A204.1 (cell line): ENCODE measurements at regions not wholly inside any gene's neighbourhood (a gene's known extent, or its start where the extent isn't known, plus 50 kb on each side); places are given as distances from the start of the nearest gene placed in this dataset.
"Not testable (repeated sequence)": the region's sequence is repeated elsewhere in the genome, so short reads cannot be mapped to it uniquely, and the experiment has no call there.

Experiments used
- FAIRE-seq: peaks from 2 replicates; lab custom pipeline; 2012; peaks lifted over from hg19 to GRCh38; lab: Jason Lieb, UNC

DNA sequence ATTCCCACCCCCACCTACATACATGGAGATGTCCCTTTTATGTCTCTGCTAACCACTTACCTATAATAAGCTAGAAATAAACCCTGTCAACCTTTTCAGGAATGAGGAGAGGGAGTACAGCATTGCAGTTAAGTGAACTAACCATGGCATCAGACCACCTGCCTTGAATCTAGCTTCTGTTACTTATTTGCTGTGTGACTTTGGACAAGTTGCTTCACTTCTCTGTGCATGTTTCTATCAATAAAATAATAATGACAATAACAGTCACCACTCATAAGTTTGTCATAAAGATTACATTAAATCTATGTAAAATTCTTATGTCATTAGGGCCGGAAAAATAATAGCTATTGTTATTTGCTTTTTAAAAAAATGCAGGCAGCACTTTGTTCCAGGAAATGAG, 881.1 kb upstream of the AUTS2 start:
- FAIRE-seq: no peak

DNA sequence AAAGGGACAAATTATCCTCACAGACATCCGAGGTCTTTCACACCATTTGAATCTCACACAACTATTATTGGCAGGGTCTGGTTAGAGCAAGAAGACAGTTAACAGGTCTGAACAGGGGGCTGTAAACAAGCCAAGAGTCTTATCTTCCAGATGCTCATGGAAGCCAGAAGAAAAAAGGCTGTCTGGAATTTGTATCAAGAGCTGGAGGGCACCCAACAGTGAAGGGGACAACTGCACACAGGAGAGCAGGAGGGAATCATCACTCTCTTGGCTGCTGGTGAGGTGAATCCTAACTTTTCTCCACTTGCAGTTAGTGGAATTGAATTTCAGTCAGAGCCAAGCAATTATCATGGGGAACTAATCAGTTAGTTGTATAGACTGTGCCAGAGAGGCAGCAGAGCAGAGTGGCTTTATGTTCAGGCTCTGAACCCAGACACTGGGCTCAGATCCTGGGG, 880.2 kb upstream of the AUTS2 start:
- no peak for FAIRE-seq

DNA sequence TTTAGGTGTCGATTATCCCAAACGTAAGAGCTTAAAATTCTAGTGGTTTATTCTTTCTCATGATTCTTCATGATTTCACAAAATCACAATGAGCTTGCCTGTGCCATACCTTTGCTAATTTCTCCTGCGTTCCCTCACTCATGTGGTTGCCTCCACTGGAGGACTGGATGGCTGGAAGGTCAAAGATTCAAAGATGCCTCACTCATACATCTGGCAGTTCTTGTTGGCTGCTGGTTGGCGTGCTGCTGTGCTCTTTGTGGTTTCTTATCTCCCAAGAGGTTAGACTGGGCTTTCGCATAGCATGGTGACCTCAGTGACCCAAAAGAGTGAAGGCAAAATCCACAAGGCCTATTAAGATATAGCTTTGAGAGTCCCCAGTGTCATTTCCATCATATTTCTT, 877.6 kb upstream of the AUTS2 start:
- FAIRE-seq: no peak

DNA sequence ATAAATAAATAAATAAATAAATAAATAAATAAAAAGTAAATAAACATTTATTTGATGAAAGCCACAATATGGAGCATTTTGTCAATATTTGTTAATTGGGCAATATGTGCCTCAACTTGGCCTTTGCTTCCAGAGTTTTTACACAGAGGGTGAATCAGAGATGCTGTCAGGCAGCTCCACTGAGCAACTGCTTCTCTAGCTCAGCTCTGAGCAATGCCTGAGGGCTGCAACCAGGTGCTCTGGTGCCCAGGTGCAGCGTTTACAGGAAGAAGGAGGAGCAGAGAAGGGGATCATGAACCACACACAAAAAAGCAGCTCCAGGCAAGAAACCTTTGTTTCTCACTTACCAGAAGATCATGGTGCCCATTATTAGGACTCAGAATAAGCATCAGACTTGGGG, 876.2 kb upstream of the AUTS2 start:
- no peak for FAIRE-seq

- no peak for FAIRE-seq
Observed at GRCh38 chr7:68724965-68725364, 873.3 kb upstream of the AUTS2 start.

GRCh38 chr7:68725843-68726785, 872.2 kb upstream of the AUTS2 start:
- no peak for FAIRE-seq

- FAIRE-seq: not testable (repeated sequence)
Observed at GRCh38 chr7:68728720-68729119, 869.6 kb upstream of the AUTS2 start.

DNA sequence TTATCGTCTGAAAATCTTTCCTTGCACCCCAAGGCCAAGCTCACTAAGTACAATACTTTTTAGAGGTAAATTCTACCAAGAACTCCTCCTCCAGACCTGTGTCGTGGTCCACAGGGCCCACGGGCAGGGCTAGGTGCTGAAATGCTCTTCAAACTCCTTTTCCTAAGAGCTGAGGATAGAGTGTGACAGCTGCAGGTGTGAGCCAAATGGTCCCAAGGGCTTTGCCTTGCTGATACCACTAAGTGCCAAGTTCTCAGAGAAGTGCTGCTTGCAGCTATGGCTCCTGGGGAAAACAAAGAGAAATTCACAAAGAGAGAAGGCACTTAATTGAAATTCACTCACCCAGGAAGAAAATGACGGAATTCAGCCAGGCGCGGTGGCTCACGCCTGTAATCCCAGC, 868.9 kb upstream of the AUTS2 start:
- FAIRE-seq: no peak

DNA sequence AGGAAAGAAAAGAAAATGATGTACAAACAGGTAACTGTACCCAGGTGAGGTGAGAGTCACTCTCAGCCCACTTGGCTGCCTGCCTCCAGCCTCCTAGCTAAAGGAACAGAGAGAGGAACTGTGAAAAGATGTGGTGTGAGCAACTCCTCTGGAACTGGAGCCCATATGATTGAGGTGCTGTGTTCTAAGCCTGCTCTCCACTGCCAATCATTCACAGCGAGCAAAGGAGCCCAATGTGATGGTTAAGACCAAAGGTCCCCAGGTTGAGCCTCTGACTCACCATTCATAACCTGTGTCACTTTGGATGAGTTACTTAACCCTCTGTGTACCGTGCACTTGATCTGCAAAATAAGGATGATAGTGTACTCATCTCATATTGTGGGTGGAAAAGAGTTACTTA, 868.1 kb upstream of the AUTS2 start:
- FAIRE-seq: no peak

- FAIRE-seq: no peak
Observed at GRCh38 chr7:68730964-68731363, 867.3 kb upstream of the AUTS2 start.

DNA sequence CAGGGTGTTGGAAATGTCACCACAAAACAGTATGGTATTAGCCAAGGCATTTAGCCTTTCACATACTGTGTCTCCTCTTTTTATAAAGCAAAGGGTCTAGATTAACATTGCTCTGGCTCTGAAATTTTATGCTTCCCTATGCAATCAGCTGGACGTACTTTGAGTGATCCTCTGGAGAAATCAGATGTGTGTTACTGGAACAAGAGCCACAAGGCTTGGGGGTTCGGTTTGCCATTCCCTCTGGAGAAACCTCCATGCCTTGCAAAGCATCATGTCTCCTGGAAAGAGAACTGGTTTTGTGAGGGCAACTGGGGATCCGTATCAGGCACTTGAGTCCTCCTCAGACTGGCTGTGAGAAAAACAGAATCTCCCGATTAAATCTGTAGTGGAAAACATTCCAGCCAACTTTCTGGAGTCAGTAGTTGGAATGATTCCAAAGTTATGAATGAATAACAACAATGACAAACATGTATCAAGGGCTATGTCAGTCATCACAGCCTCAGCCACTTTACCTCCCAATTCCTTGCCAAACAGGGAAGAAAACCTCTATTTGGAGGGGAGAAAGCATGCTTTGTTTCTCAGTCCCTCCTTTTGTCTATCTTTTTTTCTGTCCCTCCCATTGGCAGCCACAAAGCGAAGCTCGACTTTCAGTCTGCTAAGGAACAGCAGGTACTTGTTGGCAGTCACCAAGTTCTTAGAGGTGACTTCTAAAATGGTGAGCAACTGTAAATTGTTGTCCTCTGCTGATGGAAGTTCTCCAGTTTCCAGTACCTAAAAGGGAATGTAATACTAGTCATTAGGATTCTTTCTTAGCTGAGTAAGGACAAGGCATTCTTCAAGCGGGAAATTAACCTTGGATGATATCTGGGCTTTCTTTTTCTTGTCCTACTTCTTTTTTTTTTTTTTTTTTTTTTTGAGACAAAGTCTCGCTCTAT, 864.8 kb upstream of the AUTS2 start:
- no peak for FAIRE-seq

GRCh38 chr7:68734431-68734830, 863.8 kb upstream of the AUTS2 start:
- no peak for FAIRE-seq

GRCh38 chr7:68739306-68739705, 859.0 kb upstream of the AUTS2 start:
- no peak for FAIRE-seq

- FAIRE-seq: no peak
Observed at GRCh38 chr7:68744036-68744435, 854.2 kb upstream of the AUTS2 start.

DNA sequence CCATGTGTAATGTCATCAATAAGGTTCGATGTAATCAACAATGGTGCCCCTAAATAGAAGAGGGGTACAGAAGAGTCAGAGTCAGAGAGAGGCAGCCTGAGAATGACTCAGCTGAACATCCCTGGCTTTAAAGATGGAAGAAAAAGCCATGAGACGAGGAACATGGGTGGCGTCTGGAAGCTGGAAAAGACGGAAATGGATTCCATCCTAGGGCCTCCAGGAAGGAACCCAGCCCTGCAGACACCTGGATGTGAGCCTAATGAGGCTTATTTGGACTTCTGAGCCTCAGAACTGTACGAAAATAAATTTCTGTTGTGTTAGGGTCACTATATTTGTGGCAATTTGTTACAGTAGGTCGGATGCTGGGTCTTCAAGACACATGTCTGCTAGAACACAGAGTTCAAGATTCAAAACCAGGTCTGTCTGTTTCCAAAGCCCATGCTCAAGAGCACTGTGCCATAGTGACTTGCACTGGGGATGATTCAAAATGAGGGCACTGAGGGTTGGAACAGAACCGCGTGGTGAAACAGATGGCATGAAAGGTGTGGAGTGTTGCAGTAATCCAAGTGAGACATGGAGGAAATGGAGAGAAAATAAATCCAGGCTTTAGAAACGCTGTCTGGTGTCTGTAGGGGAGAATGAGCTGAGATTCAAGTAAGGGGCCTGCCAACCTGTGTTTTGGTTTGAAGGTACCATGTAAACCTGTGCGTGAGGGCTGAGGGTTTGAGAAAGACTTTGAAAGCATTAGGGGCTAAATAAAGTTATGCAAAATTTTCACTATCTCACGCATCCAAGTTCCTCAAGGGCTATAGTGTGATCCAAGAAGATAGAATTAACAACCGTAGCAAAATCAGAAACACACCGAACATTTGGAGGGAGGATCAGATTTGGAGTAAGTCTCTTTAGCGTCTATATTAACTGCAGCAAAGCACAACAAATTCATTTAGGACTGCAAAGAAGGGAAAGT, 849.1 kb upstream of the AUTS2 start:
- no peak for FAIRE-seq

DNA sequence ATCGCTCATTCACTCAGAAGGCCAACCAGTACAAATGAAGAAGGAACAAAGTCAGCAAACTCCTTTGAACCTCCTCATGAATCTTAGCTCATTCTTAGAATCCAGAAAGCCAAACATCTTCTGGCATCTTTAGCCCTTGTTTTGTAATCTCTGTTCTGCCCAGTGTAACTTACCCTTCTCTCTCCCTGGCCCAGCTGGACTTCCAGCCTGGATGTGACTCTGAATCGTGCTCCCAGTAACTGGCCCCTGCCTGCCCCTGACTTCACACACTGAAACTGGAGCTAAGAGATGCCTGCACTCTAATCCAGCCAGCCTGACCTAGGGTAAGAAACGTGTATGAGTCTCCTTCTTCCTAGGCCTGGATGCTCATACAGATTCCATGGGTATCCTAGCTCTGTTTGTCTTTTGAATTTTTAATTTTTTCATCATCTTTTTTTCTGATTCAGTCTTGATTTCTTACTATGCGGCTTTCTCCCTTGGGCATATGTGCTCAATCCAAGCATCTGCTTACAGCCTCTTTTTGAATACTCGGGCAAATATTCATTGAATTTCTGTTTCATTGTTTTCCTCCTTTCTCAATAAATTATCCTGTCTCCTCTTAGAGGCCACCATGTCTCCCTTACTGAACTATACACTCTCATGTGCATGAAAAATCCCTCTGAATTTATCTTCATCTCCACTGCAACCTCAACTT, 845.6 kb upstream of the AUTS2 start:
- FAIRE-seq: no peak

- no peak for FAIRE-seq
Observed at GRCh38 chr7:68754414-68754813, 843.9 kb upstream of the AUTS2 start.

DNA sequence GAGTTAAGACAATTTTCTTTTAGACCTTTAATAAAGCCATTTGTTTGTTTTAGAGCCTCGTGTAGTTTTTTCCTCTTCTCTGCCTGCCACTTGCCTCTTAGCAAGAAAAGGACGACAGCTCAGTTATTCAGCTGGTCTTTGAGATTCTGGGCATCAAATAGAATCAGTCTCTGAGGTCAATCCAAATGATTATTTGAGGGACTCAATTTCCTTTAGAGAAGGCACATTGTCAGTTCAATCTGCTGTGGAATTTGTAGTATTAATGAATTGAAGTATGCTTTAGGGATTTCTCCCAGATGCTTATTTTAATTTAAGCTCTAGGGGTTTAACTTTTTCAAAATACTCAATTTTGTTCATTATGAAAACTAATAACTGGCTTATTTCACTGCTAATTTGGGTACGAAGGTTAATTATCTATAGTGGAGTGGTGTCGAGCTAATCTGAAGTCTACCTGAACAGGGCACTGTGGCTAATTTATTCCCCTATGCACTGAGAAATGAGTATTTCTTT, 841.2 kb upstream of the AUTS2 start:
- FAIRE-seq: no peak

- no peak for FAIRE-seq
Observed at GRCh38 chr7:68760556-68760955, 837.7 kb upstream of the AUTS2 start.

DNA sequence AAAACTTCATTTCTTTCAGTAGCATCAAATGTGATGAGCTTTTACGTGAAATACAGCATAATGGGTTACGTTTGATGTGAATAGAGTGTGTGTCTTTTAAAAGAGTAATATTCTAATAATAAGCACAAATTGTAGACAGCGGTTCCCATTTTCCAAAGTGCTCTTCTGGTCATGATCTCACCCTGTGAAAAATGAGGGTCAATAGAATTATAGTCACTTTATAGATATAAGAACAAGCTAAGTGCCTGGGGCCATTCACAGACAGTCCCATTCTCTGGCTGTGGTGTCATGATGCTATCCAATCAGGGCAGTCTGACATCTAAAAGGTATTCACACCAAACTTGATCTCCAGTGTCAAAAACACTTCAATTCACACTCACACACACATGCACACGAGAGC, 830.8 kb upstream of the AUTS2 start:
- FAIRE-seq: no peak

DNA sequence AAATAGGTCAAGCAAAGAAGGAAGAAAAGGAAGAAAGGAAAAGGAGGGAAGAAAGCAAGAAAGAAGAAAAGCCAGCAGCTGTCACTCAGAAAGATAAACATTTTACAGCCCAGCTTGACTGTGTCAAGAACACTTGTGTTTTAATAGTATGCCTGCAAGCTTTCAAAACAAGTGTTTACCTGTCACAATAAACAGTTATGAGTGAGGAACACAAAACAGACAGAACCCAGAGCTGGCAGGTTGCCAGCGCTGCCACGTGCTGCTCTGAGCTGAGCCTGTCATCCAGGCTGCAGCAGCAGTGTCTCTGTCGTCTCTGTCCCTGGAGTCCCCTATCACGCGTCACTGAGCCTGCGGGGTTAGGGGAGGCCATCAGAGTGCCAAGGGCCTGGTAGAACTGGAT, 827.6 kb upstream of the AUTS2 start:
- FAIRE-seq: no peak
